ENCODE measurements at regions not wholly inside any gene's neighbourhood (a gene's known extent, or its start where the extent isn't known, plus 50 kb on each side); places are given as distances from the start of the nearest gene placed in this dataset.
A peak's percentile ranks its signal among the peaks of the same experiment; 100 is the strongest.

- peak; percentile 65 for DNase-seq (ENCODE audit: low spot score)
- ChIA-PET CTCF (interaction anchor here (0.7 to 1.4 kb wide), 12 partner anchors 10 to 483 kb away, joined by 3 to 5 read pairs (median 3); no protein-coding TSS in a partner anchor), POLR2A (no interaction called here)
- Mint-ChIP-seq H3K27ac (no peak overlapping the region), H3K9me3 (no peaks in the 10 kb centered on the region), H3K36me3 (no peaks in the 10 kb centered on the region), H3K27me3 (ENCODE audit: low read depth) (no peaks in the 10 kb centered on the region), H3K4me3 (no peak overlapping the region), H3K4me1 (peaks cover 44% of the 10 kb centered on the region)
- ATAC-seq: peak; percentile 74
- TF ChIP-seq ATF3 (CRISPR knock-in tag; conservative IDR thresholded peaks at IDR 0.05) (no peak), CTCF (IDR thresholded peaks at IDR 0.05) (peak; percentile 90), FOXP1 (CRISPR knock-in tag; IDR thresholded peaks at IDR 0.05; ENCODE audit: borderline replicate concordance) (no peak)
These were observed 89.6 kb upstream of the NHSL1 start for GRCh38 chr6:138588805-138589434.

- ATAC-seq (peak; percentile 69), DNase-seq (ENCODE audit: low spot score) (peak; percentile 74)
- Mint-ChIP-seq H3K9me3 (no peaks in the 10 kb centered on the region), H3K27ac (peak overlapping the region; percentile 87), H3K4me3 (no peak overlapping the region), H3K4me1 (peaks cover 65% of the 10 kb centered on the region), H3K27me3 (ENCODE audit: low read depth) (no peaks in the 10 kb centered on the region), H3K36me3 (no peaks in the 10 kb centered on the region)
- CTCF ChIA-PET: interaction anchor here (0.8 kb wide), 1 partner anchor 182 kb away, joined by 3 read pairs; the partner anchor contains the start of gene CCDC28A
- POLR2A ChIA-PET: interaction anchor here (0.6 kb wide), 1 partner anchor 69 kb away, joined by 3 read pairs; no protein-coding TSS in a partner anchor
- 0 out of 2 replicates have a peak, but pooled peaks have one; percentile 15 for TF ChIP-seq SP1 (CRISPR knock-in tag; conservative IDR thresholded peaks at IDR 0.05)
- no peak for TF ChIP-seq NFYB (CRISPR knock-in tag; conservative IDR thresholded peaks at IDR 0.05; ENCODE audit: low read depth)
- TF ChIP-seq FOXP1 (CRISPR knock-in tag; IDR thresholded peaks at IDR 0.05; ENCODE audit: borderline replicate concordance): no peak
- TF ChIP-seq CREB1 (CRISPR knock-in tag; IDR thresholded peaks at IDR 0.05): no peak
- TF ChIP-seq ZNF121 (CRISPR knock-in tag; IDR thresholded peaks at IDR 0.05): peak; percentile 69; the same call in 1 of the 2 replicates
- TF ChIP-seq CTCF (IDR thresholded peaks at IDR 0.05): peak; percentile 77
These were observed 91.8 kb upstream of the NHSL1 start for GRCh38 chr6:138590796-138591709.

GRCh38 chr6:138592749-138593123, 93.4 kb upstream of the NHSL1 start:
- DNase-seq (ENCODE audit: low spot score) (no peak), ATAC-seq (no peak)
- Mint-ChIP-seq H3K4me1 (peaks cover 78% of the 10 kb centered on the region), H3K36me3 (no peaks in the 10 kb centered on the region), H3K4me3 (peak overlapping the region; percentile 60), H3K27me3 (ENCODE audit: low read depth) (no peaks in the 10 kb centered on the region), H3K27ac (peak overlapping the region; percentile 95), H3K9me3 (no peaks in the 10 kb centered on the region)
- ChIA-PET CTCF (no interaction called here), POLR2A (no interaction called here)
- TF ChIP-seq MAX (CRISPR knock-in tag; IDR thresholded peaks at IDR 0.05): no peak
- TF ChIP-seq AR (CRISPR knock-in tag; IDR thresholded peaks at IDR 0.05): no peak
- TF ChIP-seq ETV6 (CRISPR knock-in tag; IDR thresholded peaks at IDR 0.05): no peak

Measured in WTC11 (cell line).